Caco-2 (cell line): ENCODE measurements at regions not wholly inside any gene's neighbourhood (a gene's known extent, or its start where the extent isn't known, plus 50 kb on each side); places are given as distances from the start of the nearest gene placed in this dataset.

Source experiments
- BruUV-seq: library from RNA; stranded (reverse); fragments of 400-500 nt; replicated peaks from 2 replicates; lab custom pipeline; 2021; lab: Mats Ljungman, UMichigan
- CTCF ChIA-PET: fragments of 300-600 bp; sonication (Branson Sonifier 250); formaldehyde crosslinking; loops from one replicate; lab custom pipeline; 2022; ENCODE audit warnings: antibody characterized with exemption; lab: Charles Lee
- POLR2A ChIA-PET: fragments of 300-600 bp; sonication (Branson Sonifier 250); formaldehyde crosslinking; loops from one replicate; lab custom pipeline; 2022; ENCODE audit warnings: antibody characterized with exemption; lab: Charles Lee
- DNase-seq, 2 experiments: peaks; one replicate each; pipeline versions ENCODE4 v3.0.0 to v3.0.0-alpha.2; 2020 to 2022
- H3K27me3 ChIP-seq: replicated peaks from 2 replicates; pipeline ENCODE4 v1.6.0; 2011; ENCODE audit warnings: low read length; ENCODE audit not compliant: control insufficient read depth, insufficient read depth
- H3K36me3 ChIP-seq: 2 replicates; pipeline ENCODE4 v1.5.1; 2011; ENCODE audit warnings: low read length; ENCODE audit not compliant: control insufficient read depth, insufficient read depth
- H3K4me1 ChIP-seq: fragments of 250-450 bp; sonication (Bioruptor Pico); 2 replicates; pipeline ENCODE4 v1.5.1; 2020; ENCODE audit warnings: mild to moderate bottlenecking
- H3K4me3 ChIP-seq: 2 replicates; pipeline ENCODE4 v1.5.1; 2011; ENCODE audit warnings: low read depth, mild to moderate bottlenecking, control low read depth, low read length
- H3K9me3 ChIP-seq: fragments of 250-450 bp; sonication (Bioruptor Pico); 2 replicates; pipeline ENCODE4 v1.5.1; 2020; ENCODE audit warnings: mild to moderate bottlenecking, moderate library complexity
- H3K27ac Mint-ChIP-seq: one replicate; pipeline ENCODE4 v1.8.0; 2022; ENCODE audit warnings: mixed read lengths; ENCODE audit not compliant: unreplicated experiment
- H3K27me3 Mint-ChIP-seq: one replicate; pipeline ENCODE4 v1.8.0; 2022; ENCODE audit warnings: mixed read lengths; ENCODE audit not compliant: insufficient read depth, unreplicated experiment
- H3K36me3 Mint-ChIP-seq: one replicate; pipeline ENCODE4 v1.8.0; 2022; ENCODE audit warnings: mild to moderate bottlenecking, mixed read lengths; ENCODE audit not compliant: insufficient read depth, unreplicated experiment
- H3K4me1 Mint-ChIP-seq: one replicate; pipeline ENCODE4 v1.8.0; 2022; ENCODE audit warnings: low read depth, mixed read lengths; ENCODE audit not compliant: unreplicated experiment
- H3K4me3 Mint-ChIP-seq: one replicate; pipeline ENCODE4 v1.8.0; 2022; ENCODE audit warnings: mild to moderate bottlenecking, moderate library complexity, mixed read lengths; ENCODE audit not compliant: unreplicated experiment
- H3K9me3 Mint-ChIP-seq: one replicate; pipeline ENCODE4 v1.8.0; 2022; ENCODE audit warnings: mixed read lengths; ENCODE audit not compliant: unreplicated experiment
- CTCF ChIP-seq, 2 experiments: fragments of 200-600 bp in 1 of 2; IDR thresholded peaks; 1 replicate in 1 of 2; 2 replicates in 1 of 2; pipeline versions ENCODE4 v1.5.1 to v1.8.0; 2011 to 2022; ENCODE audit warnings: antibody characterized with exemption in 1 of 2, control low read depth in 1 of 2, inconsistent platforms in 1 of 2, low read depth in 1 of 2, low read length in 1 of 2, mild to moderate bottlenecking in 1 of 2, moderate library complexity in 1 of 2; ENCODE audit not compliant: insufficient read depth in 1 of 2, severe bottlenecking in 1 of 2, unreplicated experiment in 1 of 2
- intact Hi-C: fragments of 100-400 bp; cut with micrococcal nuclease; formaldehyde crosslinking; loops from one replicate; pipeline ENCODE4 v1.10.0; 2022; ENCODE audit not compliant: unreplicated experiment

DNA sequence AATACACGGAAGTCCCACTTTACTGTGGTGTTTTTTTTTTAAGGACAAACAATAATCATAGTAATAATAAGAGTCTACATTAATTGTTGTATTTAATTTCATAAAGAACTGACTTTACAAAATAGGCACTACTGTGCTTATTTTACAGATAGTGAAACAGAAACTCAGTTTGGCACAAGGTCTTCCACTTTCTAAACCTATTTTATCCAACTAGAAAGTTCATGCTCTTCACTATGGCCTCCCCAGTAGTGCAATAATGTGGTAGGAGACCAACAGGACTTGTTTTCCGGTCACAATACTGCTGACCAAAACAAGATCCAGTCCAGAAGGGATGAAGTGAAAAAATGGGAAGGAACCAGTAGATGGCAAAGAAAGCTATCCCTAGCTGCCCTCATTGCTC is 531.6 kb downstream of the CAAP1 start:
- H3K36me3 ChIP-seq, result no peaks in the 10 kb centered on the region
- intact Hi-C loops, result no loop called here
- Mint-ChIP-seq H3K36me3 (no peaks in the 10 kb centered on the region), H3K4me1 (no peaks in the 10 kb centered on the region), H3K9me3 (no peaks in the 10 kb centered on the region), H3K4me3 (no peak overlapping the region), H3K27ac (no peak overlapping the region), H3K27me3 (no peaks in the 10 kb centered on the region)
- no peaks in the 10 kb centered on the region for H3K4me1 ChIP-seq
- H3K9me3 ChIP-seq, result no peaks in the 10 kb centered on the region
- no peak for TF ChIP-seq CTCF (IDR thresholded peaks at IDR 0.05; ENCODE audit: insufficient read depth in 1 of 2, low read depth in 1 of 2, low read length in 1 of 2, severe bottlenecking in 1 of 2, unreplicated experiment in 1 of 2)
- H3K4me3 ChIP-seq, result no peak overlapping the region
- H3K27me3 ChIP-seq, result no peaks in the 10 kb centered on the region
- BruUV-seq, result no TSS peak
- ChIA-PET CTCF (no interaction called here), POLR2A (no interaction called here)
- no peak for DNase-seq

DNA sequence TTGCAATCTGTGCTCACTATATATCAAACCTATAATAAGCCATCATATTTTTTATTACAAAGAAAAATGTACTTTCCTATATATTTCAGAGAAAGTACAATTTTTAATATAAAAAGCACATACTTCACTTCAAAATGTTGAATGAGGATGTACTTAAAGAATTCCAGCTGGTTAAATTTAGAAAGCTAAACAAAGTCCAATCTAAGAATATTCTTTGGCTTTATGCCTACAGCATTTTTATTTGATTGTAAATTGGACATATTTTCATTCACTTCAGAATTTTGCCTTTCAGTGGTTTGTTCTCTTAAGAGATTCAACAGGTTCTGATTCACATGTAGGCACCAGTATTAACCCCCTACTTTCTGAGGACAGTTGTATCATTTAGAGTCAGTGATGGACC is 533.8 kb downstream of the CAAP1 start:
- no peaks in the 10 kb centered on the region for H3K36me3 Mint-ChIP-seq
- no peaks in the 10 kb centered on the region for H3K4me1 ChIP-seq
- no peaks in the 10 kb centered on the region for H3K27me3 ChIP-seq
- H3K4me3 Mint-ChIP-seq, result no peak overlapping the region
- no peak for DNase-seq
- no peaks in the 10 kb centered on the region for H3K36me3 ChIP-seq
- BruUV-seq, result no TSS peak
- no peak for TF ChIP-seq CTCF (IDR thresholded peaks at IDR 0.05; ENCODE audit: insufficient read depth in 1 of 2, low read depth in 1 of 2, low read length in 1 of 2, severe bottlenecking in 1 of 2, unreplicated experiment in 1 of 2)
- H3K4me1 Mint-ChIP-seq, result no peaks in the 10 kb centered on the region
- POLR2A ChIA-PET, result no interaction called here
- H3K9me3 Mint-ChIP-seq, result no peaks in the 10 kb centered on the region
- H3K27ac Mint-ChIP-seq, result no peak overlapping the region
- no peak overlapping the region for H3K4me3 ChIP-seq
- H3K9me3 ChIP-seq, result no peaks in the 10 kb centered on the region
- intact Hi-C loops, result no loop called here
- H3K27me3 Mint-ChIP-seq, result no peaks in the 10 kb centered on the region
- CTCF ChIA-PET, result no interaction called here

- Mint-ChIP-seq H3K36me3 (no peaks in the 10 kb centered on the region), H3K4me3 (no peak overlapping the region), H3K27ac (no peak overlapping the region), H3K9me3 (no peaks in the 10 kb centered on the region), H3K27me3 (no peaks in the 10 kb centered on the region), H3K4me1 (no peaks in the 10 kb centered on the region)
- POLR2A ChIA-PET, result no interaction called here
- no peaks in the 10 kb centered on the region for H3K27me3 ChIP-seq
- H3K4me3 ChIP-seq, result no peak overlapping the region
- BruUV-seq, result no TSS peak
- no peak for TF ChIP-seq CTCF (IDR thresholded peaks at IDR 0.05; ENCODE audit: insufficient read depth in 1 of 2, low read depth in 1 of 2, low read length in 1 of 2, severe bottlenecking in 1 of 2, unreplicated experiment in 1 of 2)
- no peak for DNase-seq
- no peaks in the 10 kb centered on the region for H3K9me3 ChIP-seq
- no peaks in the 10 kb centered on the region for H3K4me1 ChIP-seq
- H3K36me3 ChIP-seq, result no peaks in the 10 kb centered on the region
- CTCF ChIA-PET, result no interaction called here
- intact Hi-C loops, result no loop called here
These were observed 534.7 kb downstream of the CAAP1 start for GRCh38 chr9:26357803-26358344.
